ENCODE measurements at regions not wholly inside any gene's neighbourhood (a gene's known extent, or its start where the extent isn't known, plus 50 kb on each side); places are given as distances from the start of the nearest gene placed in this dataset.
A peak's percentile ranks its signal among the peaks of the same experiment; 100 is the strongest.
"Not testable (repeated sequence)": the region's sequence is repeated elsewhere in the genome, so short reads cannot be mapped to it uniquely, and the experiment has no call there.

- Mint-ChIP-seq H3K36me3 (no peaks in the 10 kb centered on the region), H3K27ac (no peak overlapping the region), H3K9me3 (no peaks in the 10 kb centered on the region), H3K4me1 (peaks cover 13 to 16% (median 16%) of the 10 kb centered on the region in 3 donors), H3K4me3 (no peak overlapping the region), H3K27me3 (peaks cover 3% of the 10 kb centered on the region)
These were observed 80.2 kb upstream of the HTR4 start for GRCh38 chr5:148734518-148734917.

GRCh38 chr5:148735301-148735835 is 81.0 kb upstream of the HTR4 start:
- no peak overlapping the region for H3K4me3 Mint-ChIP-seq
- no peaks in the 10 kb centered on the region for H3K9me3 Mint-ChIP-seq
- no peak overlapping the region for H3K27ac Mint-ChIP-seq
- no peaks in the 10 kb centered on the region for H3K36me3 Mint-ChIP-seq
- H3K4me1 Mint-ChIP-seq = peaks cover 14 to 16% (median 16%) of the 10 kb centered on the region in 3 donors
- H3K27me3 Mint-ChIP-seq = peaks cover 3% of the 10 kb centered on the region

- H3K27ac Mint-ChIP-seq = no peak overlapping the region
- H3K36me3 Mint-ChIP-seq = no peaks in the 10 kb centered on the region
- H3K9me3 Mint-ChIP-seq = no peaks in the 10 kb centered on the region
- H3K4me1 Mint-ChIP-seq = peaks cover 0 to 9% (median 4%) of the 10 kb centered on the region in 3 donors
- no peaks in the 10 kb centered on the region for H3K27me3 Mint-ChIP-seq
- H3K4me3 Mint-ChIP-seq = no peak overlapping the region
These were observed 84.7 kb upstream of the HTR4 start for GRCh38 chr5:148739023-148739422.

GRCh38 chr5:148739524-148739923 is 85.2 kb upstream of the HTR4 start:
- Mint-ChIP-seq H3K36me3 (no peaks in the 10 kb centered on the region), H3K27me3 (no peaks in the 10 kb centered on the region), H3K9me3 (peaks cover 0 to 2% (median 0%) of the 10 kb centered on the region in 3 donors), H3K4me3 (no peak overlapping the region), H3K27ac (no peak overlapping the region), H3K4me1 (peaks cover 0 to 9% (median 4%) of the 10 kb centered on the region in 3 donors)

GRCh38 chr5:148740079-148740858 is 85.9 kb upstream of the HTR4 start:
- Mint-ChIP-seq H3K36me3 (no peaks in the 10 kb centered on the region), H3K4me3 (no peak overlapping the region), H3K27me3 (no peaks in the 10 kb centered on the region), H3K4me1 (peaks cover 1 to 9% (median 4%) of the 10 kb centered on the region in 3 donors), H3K27ac (no peak overlapping the region), H3K9me3 (peaks cover 0 to 2% (median 0%) of the 10 kb centered on the region in 3 donors)

GRCh38 chr5:148740966-148741742 is 85.3 kb upstream of the ADRB2 start:
- H3K4me3 Mint-ChIP-seq = peak overlapping the region in 1 of 4 donors; percentile 33
- no peaks in the 10 kb centered on the region for H3K27me3 Mint-ChIP-seq
- peaks cover 1 to 9% (median 4%) of the 10 kb centered on the region in 3 donors for H3K4me1 Mint-ChIP-seq
- peaks cover 0 to 2% (median 0%) of the 10 kb centered on the region in 3 donors for H3K9me3 Mint-ChIP-seq
- no peak overlapping the region for H3K27ac Mint-ChIP-seq
- H3K36me3 Mint-ChIP-seq = no peaks in the 10 kb centered on the region

- not testable (repeated sequence) for H3K27me3 Mint-ChIP-seq, H3K36me3 Mint-ChIP-seq, H3K27ac Mint-ChIP-seq, H3K4me3 Mint-ChIP-seq, H3K9me3 Mint-ChIP-seq
- peaks cover 4 to 11% (median 6%) of the 10 kb centered on the region in 3 donors for H3K4me1 Mint-ChIP-seq
These were observed 84.6 kb upstream of the ADRB2 start for GRCh38 chr5:148741766-148742165.

- not testable (repeated sequence) for H3K27ac Mint-ChIP-seq, H3K27me3 Mint-ChIP-seq, H3K36me3 Mint-ChIP-seq, H3K4me3 Mint-ChIP-seq, H3K9me3 Mint-ChIP-seq
- peaks cover 10 to 17% (median 13%) of the 10 kb centered on the region in 3 donors for H3K4me1 Mint-ChIP-seq
These were observed 82.0 kb upstream of the ADRB2 start for GRCh38 chr5:148744380-148744779.

- Mint-ChIP-seq H3K4me1 (peaks cover 7 to 10% (median 9%) of the 10 kb centered on the region in 3 donors), H3K27me3 (no peaks in the 10 kb centered on the region), H3K4me3 (no peak overlapping the region), H3K27ac (peak overlapping the region in 1 of 3 donors; percentile 29), H3K36me3 (no peaks in the 10 kb centered on the region), H3K9me3 (peaks cover 0 to 2% (median 0%) of the 10 kb centered on the region in 3 donors)
These were observed 79.4 kb upstream of the ADRB2 start for GRCh38 chr5:148746826-148747535.

- H3K27ac Mint-ChIP-seq = no peak overlapping the region
- H3K36me3 Mint-ChIP-seq = no peaks in the 10 kb centered on the region
- H3K9me3 Mint-ChIP-seq = peaks cover 0 to 2% (median 0%) of the 10 kb centered on the region in 3 donors
These were observed 78.9 kb upstream of the ADRB2 start for GRCh38 chr5:148747536-148747906.

GRCh38 chr5:148748702-148749392 is 77.6 kb upstream of the ADRB2 start:
- Mint-ChIP-seq H3K4me3 (no peak overlapping the region), H3K27ac (no peak overlapping the region), H3K27me3 (no peaks in the 10 kb centered on the region), H3K36me3 (no peaks in the 10 kb centered on the region), H3K4me1 (peaks cover 7 to 10% (median 9%) of the 10 kb centered on the region in 3 donors), H3K9me3 (peaks cover 2 to 5% (median 4%) of the 10 kb centered on the region in 3 donors)

More at GRCh38 chr5:148747536-148747906, 78.9 kb upstream of the ADRB2 start:
- Mint-ChIP-seq H3K4me3 (no peak overlapping the region), H3K27me3 (no peaks in the 10 kb centered on the region), H3K4me1 (peaks cover 7 to 10% (median 9%) of the 10 kb centered on the region in 3 donors)

- Mint-ChIP-seq H3K4me1 (peaks cover 7 to 9% (median 8%) of the 10 kb centered on the region in 3 donors), H3K9me3 (peaks cover 4 to 5% (median 4%) of the 10 kb centered on the region in 3 donors), H3K4me3 (no peak overlapping the region), H3K36me3 (peaks cover 3% of the 10 kb centered on the region), H3K27me3 (no peaks in the 10 kb centered on the region), H3K27ac (no peak overlapping the region)
These were observed 75.8 kb upstream of the ADRB2 start for GRCh38 chr5:148750614-148751013.

- Mint-ChIP-seq H3K4me3 (no peak overlapping the region), H3K27ac (no peak overlapping the region), H3K9me3 (peaks cover 4 to 6% (median 5%) of the 10 kb centered on the region in 3 donors), H3K4me1 (peaks cover 7 to 9% (median 8%) of the 10 kb centered on the region in 3 donors), H3K27me3 (no peaks in the 10 kb centered on the region), H3K36me3 (peaks cover 3% of the 10 kb centered on the region)
These were observed 75.4 kb upstream of the ADRB2 start for GRCh38 chr5:148751025-148751424.

- H3K27ac Mint-ChIP-seq, H3K4me1 Mint-ChIP-seq, H3K27me3 Mint-ChIP-seq, H3K4me3 Mint-ChIP-seq, H3K36me3 Mint-ChIP-seq: not testable (repeated sequence)
- peaks cover 6 to 16% (median 8%) of the 10 kb centered on the region in 3 donors for H3K9me3 Mint-ChIP-seq
These were observed 74.0 kb upstream of the ADRB2 start for GRCh38 chr5:148752375-148752774.
